ENCODE measurements at regions not wholly inside any gene's neighbourhood (a gene's known extent, or its start where the extent isn't known, plus 50 kb on each side); places are given as distances from the start of the nearest gene placed in this dataset.

GRCh38 chr3:165347526-165347925 lies 151.3 kb upstream of the SLITRK3 start:
- H3K4me3 ChIP-seq (ENCODE audit: low read depth, low read length), result no peak overlapping the region
- TF ChIP-seq, protein P1, sequence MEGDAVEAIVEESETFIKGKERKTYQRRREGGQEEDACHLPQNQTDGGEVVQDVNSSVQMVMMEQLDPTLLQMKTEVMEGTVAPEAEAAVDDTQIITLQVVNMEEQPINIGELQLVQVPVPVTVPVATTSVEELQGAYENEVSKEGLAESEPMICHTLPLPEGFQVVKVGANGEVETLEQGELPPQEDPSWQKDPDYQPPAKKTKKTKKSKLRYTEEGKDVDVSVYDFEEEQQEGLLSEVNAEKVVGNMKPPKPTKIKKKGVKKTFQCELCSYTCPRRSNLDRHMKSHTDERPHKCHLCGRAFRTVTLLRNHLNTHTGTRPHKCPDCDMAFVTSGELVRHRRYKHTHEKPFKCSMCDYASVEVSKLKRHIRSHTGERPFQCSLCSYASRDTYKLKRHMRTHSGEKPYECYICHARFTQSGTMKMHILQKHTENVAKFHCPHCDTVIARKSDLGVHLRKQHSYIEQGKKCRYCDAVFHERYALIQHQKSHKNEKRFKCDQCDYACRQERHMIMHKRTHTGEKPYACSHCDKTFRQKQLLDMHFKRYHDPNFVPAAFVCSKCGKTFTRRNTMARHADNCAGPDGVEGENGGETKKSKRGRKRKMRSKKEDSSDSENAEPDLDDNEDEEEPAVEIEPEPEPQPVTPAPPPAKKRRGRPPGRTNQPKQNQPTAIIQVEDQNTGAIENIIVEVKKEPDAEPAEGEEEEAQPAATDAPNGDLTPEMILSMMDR (conservative IDR thresholded peaks at IDR 0.05; ENCODE audit: low read depth, low read length), result no peak
- DNase-seq (ENCODE audit: low read depth), result no peak

DNA sequence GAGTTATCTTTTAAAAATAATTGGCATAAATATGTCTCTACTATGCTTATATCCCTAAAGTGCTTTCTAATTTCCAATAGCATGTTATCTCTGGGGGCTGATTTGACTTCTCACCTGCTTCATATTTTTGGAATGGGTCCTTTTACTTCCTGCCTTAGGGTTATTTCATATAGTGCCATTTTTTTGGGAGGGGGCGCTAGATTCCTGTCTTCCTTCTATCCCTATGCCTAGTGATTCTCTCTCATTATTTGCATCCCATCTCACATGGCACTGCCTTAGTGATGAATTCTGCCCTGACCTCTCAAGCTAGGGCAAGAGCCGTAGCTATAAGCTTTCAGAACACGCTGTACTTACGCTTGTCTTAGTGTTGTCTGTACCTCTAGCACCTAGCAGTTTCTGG lies 150.3 kb upstream of the SLITRK3 start:
- H3K4me3 ChIP-seq (ENCODE audit: low read depth, low read length), result no peak overlapping the region
- TF ChIP-seq, protein P1 (conservative IDR thresholded peaks at IDR 0.05; ENCODE audit: low read depth, low read length), result peak; percentile 20
- no peak for DNase-seq (ENCODE audit: low read depth)

GRCh38 chr3:165343185-165343584 lies 147.0 kb upstream of the SLITRK3 start:
- TF ChIP-seq, protein P1 (conservative IDR thresholded peaks at IDR 0.05; ENCODE audit: low read depth, low read length), result no peak
- H3K4me3 ChIP-seq (ENCODE audit: low read depth, low read length), result no peak overlapping the region
- no peak for DNase-seq (ENCODE audit: low read depth)

DNA sequence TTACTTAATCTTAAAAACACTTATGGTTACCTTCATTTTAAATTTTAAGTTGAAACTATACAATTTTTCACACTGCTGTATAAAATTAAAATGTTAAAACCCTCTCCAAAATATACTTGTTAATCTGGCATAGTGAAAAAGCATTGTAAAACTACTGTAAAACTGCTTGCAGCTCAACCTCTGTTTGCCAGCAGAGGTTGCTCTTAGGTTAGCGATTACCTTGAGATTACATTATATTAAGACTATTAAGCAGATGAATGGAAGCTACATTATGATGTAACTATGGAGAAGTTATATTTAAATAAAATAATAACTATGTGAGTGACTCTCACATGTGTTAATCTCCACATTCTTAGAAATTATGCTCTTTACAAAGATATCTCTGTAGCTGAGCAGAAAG lies 143.6 kb upstream of the SLITRK3 start:
- DNase-seq (ENCODE audit: low read depth), result peak; percentile 1
- TF ChIP-seq, protein P1 (conservative IDR thresholded peaks at IDR 0.05; ENCODE audit: low read depth, low read length), result peak; percentile 65
- no peak overlapping the region for H3K4me3 ChIP-seq (ENCODE audit: low read depth, low read length)

GRCh38 chr3:165336786-165337185 lies 140.6 kb upstream of the SLITRK3 start:
- DNase-seq (ENCODE audit: low read depth), result no peak
- H3K4me3 ChIP-seq (ENCODE audit: low read depth, low read length), result no peak overlapping the region
- TF ChIP-seq, protein P1 (conservative IDR thresholded peaks at IDR 0.05; ENCODE audit: low read depth, low read length), result no peak
